HG02763 (cell line): ENCODE measurements at regions not wholly inside any gene's neighbourhood (a gene's known extent, or its start where the extent isn't known, plus 50 kb on each side); places are given as distances from the start of the nearest gene placed in this dataset.
"Not testable (repeated sequence)": the region's sequence is repeated elsewhere in the genome, so short reads cannot be mapped to it uniquely, and the experiment has no call there.

Experiments
- ATAC-seq: cut with Tn5 transposase; IDR thresholded peaks from one replicate; pipeline ENCODE4 v1.9.1; 2021; ENCODE audit warnings: mild to moderate bottlenecking, moderate library complexity; ENCODE audit not compliant: unreplicated experiment

DNA sequence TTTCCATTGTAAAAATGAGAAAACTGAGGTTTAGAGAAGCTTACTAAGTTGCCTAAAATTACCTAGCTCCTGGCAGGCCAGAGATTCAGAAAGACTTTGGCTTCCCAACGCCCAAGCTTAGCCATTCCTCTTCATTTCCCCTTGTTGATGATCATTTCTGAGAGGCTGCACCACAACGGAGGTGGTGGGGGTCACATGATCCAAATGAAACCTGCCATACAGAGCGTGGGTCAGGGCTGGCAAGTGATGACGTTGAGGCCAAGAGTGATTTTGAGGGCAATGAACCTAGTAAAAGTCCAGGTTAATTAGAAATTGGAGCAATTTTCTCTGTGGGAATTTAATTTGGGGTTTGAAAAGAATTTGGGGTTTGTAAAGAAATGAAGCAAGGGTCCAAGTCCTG lies 109.9 kb downstream of the TMEM182 start:
- no peak for ATAC-seq

DNA sequence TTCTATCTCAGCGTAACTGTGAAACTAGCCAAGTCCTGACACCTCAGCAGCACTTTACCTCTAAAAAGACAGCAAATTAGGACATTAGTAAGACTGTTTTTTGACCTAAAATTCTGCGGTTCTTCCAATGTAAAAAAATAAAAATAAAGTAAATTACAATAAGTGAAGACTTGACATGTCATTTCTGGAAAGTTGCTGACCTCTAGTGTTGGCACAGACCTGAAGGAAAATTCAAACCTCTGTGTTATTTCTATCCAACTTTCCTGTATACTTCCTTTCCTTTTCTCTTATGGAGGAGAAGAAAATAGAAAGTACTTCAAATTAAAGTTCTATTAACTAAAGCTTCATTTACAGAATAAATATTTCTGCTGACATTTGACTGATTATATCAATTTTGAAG lies 110.6 kb downstream of the TMEM182 start:
- no peak for ATAC-seq

DNA sequence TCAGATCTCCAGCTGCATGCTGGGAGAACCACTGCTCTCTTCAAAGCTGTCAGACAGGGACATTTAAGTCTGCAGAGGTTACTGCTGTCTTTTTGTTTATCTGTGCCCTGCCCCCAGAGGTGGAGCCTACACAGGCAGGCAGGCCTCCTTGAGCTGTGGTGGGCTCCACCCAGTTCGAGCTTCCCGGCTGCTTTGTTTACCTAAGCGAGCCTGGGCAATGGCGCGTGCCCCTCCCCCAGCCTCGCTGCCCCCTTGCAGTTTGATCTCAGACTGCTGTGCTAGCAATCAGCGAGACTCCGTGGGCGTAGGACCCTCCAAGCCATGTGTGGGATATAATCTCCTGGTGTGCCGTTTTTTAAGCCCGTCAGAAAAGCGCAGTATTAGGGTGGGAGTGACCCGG lies 117.7 kb downstream of the TMEM182 start:
- not testable (repeated sequence) for ATAC-seq

GRCh38 chr2:102880731-102881130 lies 118.9 kb downstream of the TMEM182 start:
- ATAC-seq, result no peak

- ATAC-seq, result no peak
Measured at GRCh38 chr2:102886216-102886893, 124.5 kb downstream of the TMEM182 start.

DNA sequence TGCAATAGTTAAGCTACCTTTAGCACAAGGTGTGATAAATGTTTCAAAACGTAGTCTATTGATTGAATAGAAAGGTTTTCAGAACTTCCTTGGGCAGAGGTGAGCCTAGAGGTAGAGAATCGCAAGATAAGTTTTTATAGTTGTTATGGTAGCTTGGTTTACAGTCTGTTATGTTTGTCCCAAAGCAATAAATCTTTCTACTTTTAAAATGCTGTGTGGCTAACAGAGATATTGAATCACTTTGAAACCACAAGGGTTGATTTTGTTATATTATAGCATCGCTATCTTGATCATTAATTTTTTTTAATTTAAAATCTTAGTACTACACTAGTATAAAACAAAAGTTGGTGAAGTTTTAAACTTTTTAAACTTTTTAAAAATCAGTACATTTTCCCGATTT lies 126.7 kb downstream of the TMEM182 start:
- no peak for ATAC-seq

GRCh38 chr2:102891296-102891695 lies 129.5 kb downstream of the TMEM182 start:
- no peak for ATAC-seq

DNA sequence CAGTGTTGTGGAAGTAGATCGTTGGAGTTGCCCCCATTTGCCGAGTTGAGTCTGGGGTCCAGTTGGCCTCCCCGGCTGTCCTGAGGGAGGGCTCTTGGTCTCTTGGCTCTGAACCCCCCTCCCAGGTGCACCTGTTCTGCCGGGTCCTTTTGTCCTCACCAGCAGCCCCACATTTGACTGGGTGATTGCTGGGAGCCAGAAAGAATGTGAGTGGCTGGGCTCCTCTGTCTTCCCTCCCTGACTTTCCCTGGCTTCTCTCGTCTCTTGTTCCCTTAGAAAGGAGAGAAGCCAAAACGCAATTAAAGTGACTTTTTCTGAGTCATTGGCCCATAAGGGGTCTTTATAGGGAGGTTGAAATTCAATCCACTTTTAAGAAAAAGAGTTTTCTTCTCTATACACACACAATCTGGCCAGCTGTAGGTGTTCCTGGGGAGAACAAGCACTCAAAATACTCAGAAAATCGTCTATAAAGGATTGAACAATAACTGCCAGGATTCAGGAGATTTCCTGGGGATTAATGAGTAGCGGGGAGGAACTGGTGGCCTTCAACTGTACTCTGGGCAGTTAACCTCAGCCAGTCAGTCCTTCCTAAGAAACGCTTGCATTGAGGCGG lies 131.0 kb downstream of the TMEM182 start:
- ATAC-seq, result no peak

GRCh38 chr2:102893870-102894269 lies 132.0 kb downstream of the TMEM182 start:
- ATAC-seq, result no peak

GRCh38 chr2:102895376-102895775 lies 133.5 kb downstream of the TMEM182 start:
- ATAC-seq, result no peak

DNA sequence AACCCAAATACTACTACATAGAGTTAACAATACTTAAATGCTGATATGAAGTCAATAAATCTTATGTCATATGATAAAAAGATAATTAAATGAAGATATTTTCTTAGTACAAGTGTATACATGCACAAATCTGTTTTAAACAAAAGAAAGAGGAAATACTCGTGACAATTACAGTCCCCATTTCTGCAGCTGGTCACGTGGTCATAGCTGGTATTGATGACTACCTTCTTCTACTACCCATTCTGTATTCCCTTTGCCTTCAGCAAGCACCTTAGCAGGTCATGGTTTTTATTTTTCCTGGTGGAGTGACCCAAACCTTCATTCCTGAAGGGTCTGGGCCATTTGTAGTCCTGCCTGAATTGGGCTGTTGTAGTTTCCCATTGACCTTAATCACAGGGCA lies 147.4 kb downstream of the TMEM182 start:
- not testable (repeated sequence) for ATAC-seq

GRCh38 chr2:102910724-102911123 lies 148.9 kb downstream of the TMEM182 start:
- no peak for ATAC-seq

- no peak for ATAC-seq
Measured at GRCh38 chr2:102915128-102915527, 153.3 kb downstream of the TMEM182 start.

GRCh38 chr2:102922321-102922720 lies 160.5 kb downstream of the TMEM182 start:
- no peak for ATAC-seq

DNA sequence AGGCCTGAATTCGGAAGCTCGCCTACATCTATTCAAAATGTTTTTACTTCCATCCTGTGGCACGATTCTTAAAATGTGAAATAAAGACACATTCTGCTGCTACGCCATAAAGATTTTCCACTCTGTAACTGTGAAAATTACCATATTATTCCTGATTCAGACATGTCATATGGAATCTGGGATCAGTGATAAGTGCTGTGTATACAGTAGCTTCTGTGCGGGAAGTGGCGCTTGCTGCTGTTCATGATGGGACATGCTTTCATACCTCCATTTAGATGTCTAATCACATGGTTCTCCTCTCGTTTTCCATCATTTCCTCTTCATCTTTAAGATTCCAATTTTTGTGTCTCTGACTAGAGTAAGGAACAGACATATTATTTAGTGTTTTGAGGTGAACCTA lies 163.2 kb downstream of the TMEM182 start:
- no peak for ATAC-seq

- ATAC-seq, result no peak
Measured at GRCh38 chr2:102927854-102928267, 166.0 kb downstream of the TMEM182 start.

GRCh38 chr2:102929721-102930120 lies 167.9 kb downstream of the TMEM182 start:
- no peak for ATAC-seq

DNA sequence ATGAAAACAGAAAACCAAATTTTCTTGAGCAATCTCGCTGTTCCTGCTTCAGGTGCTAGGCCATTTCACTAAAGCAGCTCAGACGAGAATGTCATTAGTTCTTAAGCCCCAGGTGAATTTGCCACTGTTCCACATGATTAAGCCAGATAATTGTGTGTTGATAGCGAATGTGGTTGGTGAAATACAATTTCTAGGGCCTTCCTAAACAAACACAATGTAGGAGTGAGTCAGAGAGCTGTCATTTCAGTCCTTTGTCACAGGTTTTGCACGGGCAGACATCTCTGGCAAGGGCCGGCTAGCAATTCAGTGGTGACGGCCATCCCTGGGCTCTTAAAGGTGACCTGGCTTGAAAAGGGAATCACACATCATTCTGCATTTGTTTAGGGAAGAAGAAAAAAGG lies 170.7 kb downstream of the TMEM182 start:
- no peak for ATAC-seq

DNA sequence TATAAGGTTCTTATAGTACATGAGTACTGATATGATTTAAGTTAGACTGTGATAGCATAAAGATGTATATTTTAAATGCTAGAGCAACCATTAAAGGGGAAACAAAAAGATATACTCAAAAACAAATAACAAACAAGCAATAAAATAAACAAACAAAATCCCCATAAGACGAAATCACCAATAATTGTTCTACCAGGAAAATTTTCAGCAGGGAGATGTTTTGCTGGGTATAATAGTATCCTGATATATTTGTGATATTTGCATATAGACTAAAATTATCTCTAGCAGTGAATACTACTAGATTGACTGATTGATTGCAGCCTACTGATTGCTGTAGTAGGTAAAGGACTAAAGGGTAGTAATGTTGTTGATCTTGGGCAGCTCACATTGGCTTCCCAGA lies 177.4 kb downstream of the TMEM182 start:
- no peak for ATAC-seq

GRCh38 chr2:102940684-102941083 lies 178.9 kb downstream of the TMEM182 start:
- ATAC-seq, result no peak

GRCh38 chr2:102942107-102942506 lies 180.3 kb downstream of the TMEM182 start:
- no peak for ATAC-seq

DNA sequence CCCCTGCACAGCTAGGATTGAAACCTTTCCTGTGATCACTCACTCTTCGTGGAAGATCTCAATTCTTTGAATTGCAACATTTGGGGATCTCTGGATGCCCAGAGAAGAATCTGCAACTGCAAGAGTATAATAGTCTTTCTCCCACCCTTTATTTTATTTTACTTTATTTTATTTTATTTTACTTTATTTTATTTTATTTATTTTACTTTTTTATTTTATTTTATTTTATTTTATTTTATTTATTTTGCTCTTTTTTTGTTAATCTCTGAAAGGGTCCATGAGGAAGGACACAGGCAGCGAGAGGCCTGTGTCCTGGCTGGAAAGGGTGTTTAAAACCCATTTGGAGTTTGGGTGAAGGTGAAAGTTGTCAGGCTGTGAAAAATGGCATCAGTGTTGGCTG lies 181.4 kb downstream of the TMEM182 start:
- ATAC-seq, result no peak
